ENCODE measurements at regions not wholly inside any gene's neighbourhood (a gene's known extent, or its start where the extent isn't known, plus 50 kb on each side); places are given as distances from the start of the nearest gene placed in this dataset.

- Histone ChIP-seq H4K20me1 (ENCODE audit: insufficient read depth) (no peaks in the 10 kb centered on the region), H3K9me3 (ENCODE audit: low read depth) (no peaks in the 10 kb centered on the region), H3K27ac (no peak overlapping the region), H3K4me3 (no peak overlapping the region), H3K4me1 (ENCODE audit: insufficient read depth) (no peaks in the 10 kb centered on the region), H3K4me2 (ENCODE audit: unreplicated experiment) (no peak overlapping the region), H2AFZ (no peak overlapping the region), H3K36me3 (ENCODE audit: low read depth) (no peaks in the 10 kb centered on the region), H3F3A (ENCODE audit: insufficient read depth) (no peaks in the 10 kb centered on the region), H3K9ac (no peak overlapping the region), H3K27me3 (replicated peaks; ENCODE audit: insufficient read depth) (no peaks in the 10 kb centered on the region), H3K79me2 (ENCODE audit: insufficient read depth) (no peaks in the 10 kb centered on the region), H3K9me2 (ENCODE audit: insufficient read depth) (no peaks in the 10 kb centered on the region)
- WGBS, 2 experiments (ENCODE audit: low coverage in 1 of 2, low lambda C conversion rate in 2 of 2, missing lambda C conversion rate in 2 of 2), result 78 to 80% methylated on average over 17 of the region's 17 CpGs
- DNase-seq, result no peak
- in situ Hi-C loops (cut with MboI), result loop anchor here (25.0 kb wide), 2 partner anchors 299 to 449 kb away; no protein-coding TSS in a partner anchor
- TF ChIP-seq EZH2phosphoT487 (IDR thresholded peaks at IDR 0.05; ENCODE audit: insufficient read depth, low read depth), result no peak
- TF ChIP-seq EZH2 (IDR thresholded peaks at IDR 0.05; ENCODE audit: insufficient read depth, poor library complexity, severe bottlenecking), result no peak
Observed at GRCh38 chr4:4687935-4688727, 146.3 kb upstream of the STX18 start.

- no peak overlapping the region for H3K4me2 ChIP-seq (ENCODE audit: unreplicated experiment)
- no peak overlapping the region for H3K4me3 ChIP-seq
- 93 to 94% methylated on average over 4 of the region's 4 CpGs for WGBS, 2 experiments (ENCODE audit: low coverage in 1 of 2, low lambda C conversion rate in 2 of 2, missing lambda C conversion rate in 2 of 2)
- H3K9me2 ChIP-seq (ENCODE audit: insufficient read depth), result no peaks in the 10 kb centered on the region
- in situ Hi-C loops (cut with MboI), result loop anchor here (25.0 kb wide), 2 partner anchors 300 to 450 kb away; no protein-coding TSS in a partner anchor
- no peaks in the 10 kb centered on the region for H3K9me3 ChIP-seq (ENCODE audit: low read depth)
- H3K36me3 ChIP-seq (ENCODE audit: low read depth), result no peaks in the 10 kb centered on the region
- no peak overlapping the region for H2AFZ ChIP-seq
- no peak overlapping the region for H3K9ac ChIP-seq
- H3K79me2 ChIP-seq (ENCODE audit: insufficient read depth), result no peaks in the 10 kb centered on the region
- no peaks in the 10 kb centered on the region for H4K20me1 ChIP-seq (ENCODE audit: insufficient read depth)
- H3F3A ChIP-seq (ENCODE audit: insufficient read depth), result no peaks in the 10 kb centered on the region
- H3K4me1 ChIP-seq (ENCODE audit: insufficient read depth), result no peaks in the 10 kb centered on the region
- no peak for TF ChIP-seq EZH2phosphoT487 (IDR thresholded peaks at IDR 0.05; ENCODE audit: insufficient read depth, low read depth)
- no peak for TF ChIP-seq EZH2 (IDR thresholded peaks at IDR 0.05; ENCODE audit: insufficient read depth, poor library complexity, severe bottlenecking)
- H3K27ac ChIP-seq, result no peak overlapping the region
- DNase-seq, result no peak
- no peaks in the 10 kb centered on the region for H3K27me3 ChIP-seq (replicated peaks; ENCODE audit: insufficient read depth)
Observed at GRCh38 chr4:4687100-4687499, 145.3 kb upstream of the STX18 start.

DNA sequence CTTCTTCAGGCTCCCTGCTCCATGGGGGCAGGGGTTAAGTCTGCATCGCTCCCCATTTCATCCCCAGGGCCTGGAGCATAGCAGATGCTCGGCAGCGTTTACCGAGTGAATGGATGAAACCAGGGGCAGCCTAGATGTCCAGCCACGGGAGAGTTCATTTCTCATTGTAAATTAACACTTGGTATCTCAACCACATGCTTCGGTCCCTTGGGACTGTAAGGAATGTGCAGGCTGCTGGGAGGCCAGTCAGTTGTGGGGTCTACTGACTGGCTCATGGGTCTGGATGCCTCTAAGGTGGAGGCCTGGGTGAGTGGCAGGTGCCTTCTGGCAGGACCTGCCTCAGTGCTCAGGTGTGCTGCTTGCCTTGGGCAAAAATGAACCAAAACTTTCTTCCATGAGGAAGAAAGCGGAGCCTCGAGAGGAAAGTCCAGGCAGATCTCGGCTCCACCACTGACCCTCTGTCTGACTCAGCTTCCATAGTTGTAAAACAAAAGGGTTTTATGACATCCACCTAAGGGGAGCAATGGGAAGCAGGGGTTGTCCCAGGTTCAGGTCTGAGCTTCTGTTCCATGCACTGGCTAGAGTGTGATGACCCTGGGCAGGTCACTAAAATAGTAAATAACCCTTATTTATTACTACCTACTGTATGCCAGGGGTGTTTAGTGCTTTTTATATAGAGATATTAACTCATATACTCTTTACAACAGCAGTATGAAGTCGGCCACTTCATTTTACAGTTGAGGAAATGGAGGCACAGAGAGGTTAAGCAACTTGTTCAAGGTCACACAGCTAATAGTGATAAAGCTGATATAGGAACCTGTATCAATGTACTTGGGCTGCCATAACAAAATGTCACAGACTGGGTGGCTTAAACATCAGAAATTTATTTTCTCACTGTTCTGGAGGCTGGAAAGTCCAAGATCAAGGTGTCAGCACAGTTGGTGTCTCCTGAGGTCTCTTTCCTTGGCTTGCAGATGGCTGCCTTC is 144.3 kb upstream of the STX18 start:
- no peaks in the 10 kb centered on the region for H3K9me3 ChIP-seq (ENCODE audit: low read depth)
- H3F3A ChIP-seq (ENCODE audit: insufficient read depth), result no peaks in the 10 kb centered on the region
- no peak for TF ChIP-seq EZH2 (IDR thresholded peaks at IDR 0.05; ENCODE audit: insufficient read depth, poor library complexity, severe bottlenecking)
- in situ Hi-C loops (cut with MboI), result loop anchor here (25.0 kb wide), 2 partner anchors 301 to 451 kb away; no protein-coding TSS in a partner anchor
- H4K20me1 ChIP-seq (ENCODE audit: insufficient read depth), result no peaks in the 10 kb centered on the region
- no peak overlapping the region for H3K27ac ChIP-seq
- no peak overlapping the region for H3K4me2 ChIP-seq (ENCODE audit: unreplicated experiment)
- H2AFZ ChIP-seq, result no peak overlapping the region
- no peaks in the 10 kb centered on the region for H3K36me3 ChIP-seq (ENCODE audit: low read depth)
- H3K27me3 ChIP-seq (replicated peaks; ENCODE audit: insufficient read depth), result no peaks in the 10 kb centered on the region
- no peak for DNase-seq
- H3K4me3 ChIP-seq, result no peak overlapping the region
- 72 to 81% methylated on average over 10 of the region's 10 CpGs for WGBS, 2 experiments (ENCODE audit: low coverage in 1 of 2, low lambda C conversion rate in 2 of 2, missing lambda C conversion rate in 2 of 2)
- H3K9me2 ChIP-seq (ENCODE audit: insufficient read depth), result no peaks in the 10 kb centered on the region
- no peak overlapping the region for H3K9ac ChIP-seq
- H3K79me2 ChIP-seq (ENCODE audit: insufficient read depth), result no peaks in the 10 kb centered on the region
- H3K4me1 ChIP-seq (ENCODE audit: insufficient read depth), result no peaks in the 10 kb centered on the region

DNA sequence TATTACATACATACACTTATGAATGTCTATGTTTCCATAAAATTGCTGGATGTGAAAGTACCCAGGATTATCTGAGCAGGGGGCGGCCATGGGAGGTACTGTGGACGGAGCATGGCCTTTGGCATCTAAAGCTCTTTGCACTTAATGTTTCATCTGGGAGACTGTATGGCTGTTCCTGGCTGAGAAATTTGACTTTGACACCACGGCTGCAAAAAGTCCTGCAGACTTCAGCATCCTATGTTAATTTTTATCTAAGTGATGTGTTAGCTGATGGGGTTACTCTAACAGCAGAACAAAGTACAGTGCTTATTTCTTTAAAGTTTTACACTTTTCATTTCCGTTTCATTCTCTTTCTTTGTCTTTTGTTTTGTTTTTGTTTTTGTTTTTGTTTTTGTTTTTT is 139.8 kb upstream of the STX18 start:
- Histone ChIP-seq H4K20me1 (ENCODE audit: insufficient read depth) (no peaks in the 10 kb centered on the region), H3K27ac (no peak overlapping the region), H3K9me3 (ENCODE audit: low read depth) (no peaks in the 10 kb centered on the region), H3K36me3 (ENCODE audit: low read depth) (no peaks in the 10 kb centered on the region), H3K4me1 (ENCODE audit: insufficient read depth) (peaks cover 15% of the 10 kb centered on the region), H3K4me2 (ENCODE audit: unreplicated experiment) (no peak overlapping the region), H3K79me2 (ENCODE audit: insufficient read depth) (no peaks in the 10 kb centered on the region), H3K9me2 (ENCODE audit: insufficient read depth) (no peaks in the 10 kb centered on the region), H3F3A (ENCODE audit: insufficient read depth) (peaks cover 15% of the 10 kb centered on the region), H3K9ac (no peak overlapping the region), H2AFZ (no peak overlapping the region), H3K27me3 (replicated peaks; ENCODE audit: insufficient read depth) (no peaks in the 10 kb centered on the region), H3K4me3 (no peak overlapping the region)
- in situ Hi-C loops (cut with MboI), result loop anchor here (25.0 kb wide), 2 partner anchors 306 to 456 kb away; no protein-coding TSS in a partner anchor
- WGBS, 2 experiments (ENCODE audit: low coverage in 1 of 2, low lambda C conversion rate in 2 of 2, missing lambda C conversion rate in 2 of 2), result 93 to 94% methylated on average over 4 of the region's 4 CpGs
- DNase-seq, result no peak
- TF ChIP-seq EZH2phosphoT487 (IDR thresholded peaks at IDR 0.05; ENCODE audit: insufficient read depth, low read depth) (no peak), EZH2 (IDR thresholded peaks at IDR 0.05; ENCODE audit: insufficient read depth, poor library complexity, severe bottlenecking) (no peak)

Data from GM23248 (cell line).